A204.1 (cell line): ENCODE measurements at regions not wholly inside any gene's neighbourhood (a gene's known extent, or its start where the extent isn't known, plus 50 kb on each side); places are given as distances from the start of the nearest gene placed in this dataset.
A peak's percentile ranks its signal among the peaks of the same experiment; 100 is the strongest.

Experiments
- FAIRE-seq: peaks from 2 replicates; lab custom pipeline; 2012; peaks lifted over from hg19 to GRCh38; lab: Jason Lieb, UNC

DNA sequence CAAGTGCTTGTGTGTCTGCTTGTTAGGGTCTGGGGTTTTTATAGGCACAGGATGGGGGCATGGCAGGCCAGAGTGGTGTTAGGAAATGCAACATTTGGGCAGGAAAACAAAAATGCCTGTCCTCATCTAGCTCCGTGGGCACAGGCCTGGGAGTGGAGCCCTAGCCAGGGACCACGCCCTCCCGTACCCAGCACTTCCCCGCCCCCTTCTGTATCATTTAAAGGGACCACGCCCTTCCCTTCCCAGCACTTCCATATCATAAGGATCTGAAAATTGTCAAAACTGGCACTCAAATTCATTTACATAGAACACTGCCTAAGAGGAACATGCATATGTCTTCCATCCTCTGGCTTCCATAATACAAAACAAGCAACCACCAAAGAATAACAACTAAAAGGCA is 185.8 kb downstream of the B3GLCT start:
- no peak for FAIRE-seq

DNA sequence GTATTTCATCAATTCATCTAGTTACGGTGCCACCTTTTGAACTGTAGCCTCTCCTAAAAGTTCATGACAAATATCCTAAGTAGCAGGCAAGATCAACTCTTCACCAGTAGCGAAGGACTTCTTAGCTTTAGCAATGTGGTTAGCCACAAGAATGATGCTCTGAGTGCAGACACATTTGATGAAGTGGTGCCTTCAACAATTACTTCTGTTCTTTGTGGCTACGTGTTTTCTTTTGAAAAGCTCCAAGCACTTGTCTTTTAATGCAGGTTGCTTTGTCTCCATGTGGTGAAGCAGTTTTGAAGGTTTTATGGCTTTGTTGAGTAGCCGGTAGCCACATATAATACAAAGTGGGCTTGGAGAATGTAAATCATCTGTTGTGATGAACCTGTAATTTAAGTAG is 194.7 kb downstream of the B3GLCT start:
- FAIRE-seq = no peak

DNA sequence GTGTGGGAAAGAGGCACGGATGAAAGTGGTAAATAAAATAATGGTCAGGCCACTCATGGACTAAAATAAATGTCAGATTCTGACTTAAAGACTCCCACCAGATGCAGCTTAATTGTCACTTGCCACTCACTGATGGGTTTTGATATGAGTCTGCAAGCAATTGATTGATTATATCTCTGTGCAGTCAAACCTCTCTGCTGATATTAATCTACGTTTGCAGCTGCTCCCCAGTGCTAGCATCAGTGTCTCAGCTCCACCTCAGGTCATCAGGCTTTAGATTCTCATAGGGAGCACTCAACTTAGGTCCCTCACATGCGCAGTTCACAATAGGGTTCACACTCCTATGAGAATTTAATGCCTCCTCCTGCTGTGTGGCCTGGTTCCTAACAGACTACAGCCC is 195.3 kb downstream of the B3GLCT start:
- FAIRE-seq = no peak

DNA sequence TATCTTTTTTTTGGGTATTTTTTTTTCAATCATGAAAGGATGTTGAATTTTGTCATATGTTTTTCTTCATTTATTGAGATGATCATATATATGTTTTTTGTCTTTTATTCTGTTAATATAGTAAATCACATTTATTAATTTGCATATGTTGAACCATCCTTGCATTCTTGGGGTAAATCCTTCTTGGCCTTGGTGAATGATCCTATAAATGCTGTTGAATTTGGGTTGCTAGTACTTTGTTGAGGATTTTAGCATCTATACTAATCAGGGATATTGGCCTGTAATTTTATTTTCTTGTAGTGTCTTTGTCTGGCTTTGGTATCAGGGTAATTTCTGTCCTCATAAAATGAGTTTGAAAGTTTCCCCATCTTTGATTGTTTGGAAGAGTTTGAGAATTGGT is 199.9 kb downstream of the B3GLCT start:
- no peak for FAIRE-seq

DNA sequence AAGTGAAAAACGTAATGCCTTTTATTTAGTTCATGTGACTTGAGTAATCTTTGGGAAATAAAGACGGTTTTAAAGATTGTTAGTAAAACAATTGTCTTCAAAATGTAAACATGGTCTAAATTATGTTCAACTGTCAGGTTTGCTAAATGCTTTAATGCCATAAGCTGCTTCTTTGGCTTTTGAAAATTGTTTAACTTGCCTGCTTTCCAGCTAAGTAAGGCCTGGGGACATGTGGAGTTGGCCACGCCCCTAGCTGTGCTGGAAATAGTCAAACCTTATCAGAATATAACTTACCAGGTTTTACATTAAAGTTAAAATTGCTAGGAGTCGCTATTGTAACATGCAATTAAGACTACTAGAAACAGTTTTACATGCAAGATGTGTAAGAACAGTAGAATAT is 203.9 kb downstream of the B3GLCT start:
- peak; percentile 34 for FAIRE-seq

DNA sequence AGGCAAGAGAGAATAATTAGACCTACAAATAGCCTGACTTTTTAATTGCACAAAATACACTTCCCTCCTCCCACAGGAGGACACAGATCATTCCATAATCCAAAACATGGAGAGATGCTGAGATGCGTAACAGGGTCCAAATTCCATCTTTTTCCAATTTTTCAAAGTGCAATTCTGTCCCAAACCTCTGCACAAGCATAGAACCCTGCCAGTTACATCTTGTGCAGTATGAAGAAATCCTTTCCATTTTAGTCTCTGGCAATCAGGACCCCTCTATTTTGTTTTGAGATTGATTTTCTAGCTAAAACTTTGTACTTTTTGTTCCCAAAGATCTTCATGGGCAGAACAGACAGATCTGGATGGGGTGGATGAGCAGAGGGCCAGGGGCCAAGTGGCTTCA is 209.2 kb downstream of the B3GLCT start:
- no peak for FAIRE-seq

DNA sequence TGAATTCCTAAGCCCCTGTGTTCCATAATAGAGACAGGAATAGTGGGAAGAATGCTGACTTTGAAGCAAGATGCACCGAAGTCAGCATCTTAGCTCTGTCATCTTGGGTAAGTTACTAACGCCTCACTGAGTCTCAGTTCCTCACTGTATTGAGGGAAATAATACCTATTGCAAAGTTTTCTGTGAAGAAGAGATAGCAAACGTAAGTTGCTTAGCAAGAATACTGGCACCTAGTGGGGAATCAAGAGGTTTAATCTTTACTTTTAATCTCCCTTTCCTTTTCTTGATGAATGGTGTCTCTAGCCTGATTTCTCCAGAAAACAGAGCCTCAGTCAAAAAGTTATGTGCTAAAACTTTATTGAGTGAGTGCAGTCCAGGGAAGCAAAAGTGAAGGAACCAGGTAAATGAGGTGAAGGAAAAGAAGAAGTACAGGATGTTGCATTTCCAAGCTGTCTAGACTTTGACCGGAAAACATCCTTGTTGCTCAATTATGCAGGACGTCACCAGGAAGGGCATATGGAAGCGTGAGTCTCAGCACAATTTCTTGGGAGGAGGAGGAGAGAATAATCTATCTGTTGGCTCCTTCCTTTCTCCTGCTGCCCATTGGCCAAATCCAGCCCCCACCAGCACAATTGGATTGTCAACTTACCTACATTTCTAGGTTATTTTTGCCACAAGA is 210.0 kb downstream of the B3GLCT start:
- no peak for FAIRE-seq

DNA sequence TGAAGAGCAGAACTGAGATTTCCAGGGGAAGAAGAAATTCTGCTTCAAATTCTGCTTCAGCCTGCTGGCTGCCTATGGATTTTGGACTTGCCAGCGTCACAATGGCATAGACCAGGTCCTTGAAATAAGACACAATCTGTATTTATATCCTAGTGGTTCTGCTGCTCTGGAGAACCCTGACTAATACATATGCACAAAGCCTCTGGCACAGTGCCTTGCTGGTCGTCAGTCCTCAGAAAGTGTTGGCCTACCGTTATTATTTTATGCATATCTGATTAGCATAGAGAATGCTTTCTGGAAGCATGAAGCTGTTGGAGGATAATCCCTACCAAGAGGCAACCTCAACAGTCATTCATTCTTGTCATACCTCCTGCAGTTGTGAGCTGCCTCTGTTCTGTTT is 213.7 kb downstream of the B3GLCT start:
- no peak for FAIRE-seq

DNA sequence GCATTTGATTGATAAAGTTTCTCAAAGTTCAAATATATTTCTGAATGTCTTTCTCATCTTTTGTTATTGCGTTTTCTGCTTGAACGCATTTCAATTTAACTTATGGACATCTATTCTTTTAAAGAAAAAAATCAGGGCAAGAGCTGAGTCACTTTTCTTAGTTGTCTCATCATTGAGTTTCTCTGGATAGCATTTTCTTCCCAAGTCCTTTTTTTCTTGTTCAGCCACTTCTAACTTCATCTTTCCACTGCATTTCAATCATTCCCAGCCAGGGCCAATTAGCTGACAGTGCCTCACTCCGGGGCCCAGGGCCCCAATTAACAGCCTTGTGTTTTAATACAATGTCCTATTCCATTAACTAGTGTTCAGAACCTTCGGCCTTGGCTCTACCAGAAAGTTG is 216.3 kb downstream of the B3GLCT start:
- no peak for FAIRE-seq

DNA sequence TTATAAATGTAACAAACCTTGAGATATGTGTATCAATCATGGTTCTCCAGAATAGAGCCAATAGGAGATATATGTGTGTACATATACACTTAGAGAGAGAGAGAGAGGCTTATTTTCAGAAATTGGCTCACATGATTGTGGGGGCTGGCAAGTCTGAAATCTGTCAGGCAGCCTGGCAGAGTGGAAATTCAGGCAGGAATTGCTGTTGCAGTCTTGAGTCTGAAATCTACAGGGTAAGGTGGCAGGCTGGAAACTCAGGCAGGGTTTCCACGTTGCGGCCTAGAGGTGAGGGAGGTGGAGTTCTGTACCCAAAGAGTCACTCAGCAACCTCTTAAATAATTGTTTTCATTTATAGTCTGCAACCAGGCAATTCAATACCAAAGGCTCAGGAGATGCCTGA is 218.4 kb downstream of the B3GLCT start:
- no peak for FAIRE-seq

DNA sequence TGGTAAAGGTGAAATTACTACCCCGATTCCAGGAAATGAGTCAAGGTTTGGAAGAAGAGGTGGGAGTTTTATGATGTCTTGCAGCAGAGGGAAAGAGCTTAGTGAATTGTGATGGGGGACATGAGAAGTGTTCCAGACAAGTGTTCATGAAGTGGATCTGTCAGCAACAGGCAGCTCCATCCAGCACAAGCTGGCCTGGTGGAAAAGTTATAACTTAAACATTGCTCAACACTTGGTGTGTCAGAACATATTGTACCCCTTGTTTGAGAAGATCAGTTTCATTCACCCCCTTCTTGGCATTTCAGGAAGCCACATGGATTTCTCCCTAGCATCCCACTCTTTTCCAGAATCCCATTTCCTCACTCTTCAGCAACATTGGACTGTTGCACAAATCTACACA is 222.0 kb downstream of the B3GLCT start:
- FAIRE-seq = no peak

DNA sequence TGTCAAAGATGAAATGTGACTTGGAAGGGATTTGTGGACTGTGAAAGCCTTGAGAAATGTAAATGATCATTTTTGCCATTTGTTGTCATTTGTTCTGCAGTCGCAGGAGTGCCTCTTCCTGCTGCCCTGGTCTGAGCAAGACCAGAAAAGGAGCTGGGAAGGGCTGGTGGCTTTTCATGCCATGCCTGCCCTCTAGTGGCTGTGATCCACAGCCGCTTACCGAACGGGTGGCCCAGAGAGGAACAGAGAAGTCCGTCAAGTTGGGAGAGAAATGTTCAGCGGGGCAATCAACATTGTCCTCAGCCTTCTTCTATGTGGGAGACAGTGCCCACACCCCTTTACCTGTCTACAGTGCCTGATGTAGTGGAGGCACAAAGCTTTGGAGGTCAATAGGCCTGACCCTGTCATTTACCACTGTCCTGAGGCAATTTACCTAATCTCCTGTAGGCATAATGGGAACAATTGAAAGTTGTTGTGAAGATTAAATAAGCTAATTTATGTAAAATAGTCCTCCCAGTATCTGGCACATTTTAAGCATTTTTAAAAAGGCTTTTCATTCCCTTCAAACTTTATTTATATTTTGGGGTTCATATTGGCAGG is 224.5 kb downstream of the B3GLCT start:
- peak; percentile 76 for FAIRE-seq

DNA sequence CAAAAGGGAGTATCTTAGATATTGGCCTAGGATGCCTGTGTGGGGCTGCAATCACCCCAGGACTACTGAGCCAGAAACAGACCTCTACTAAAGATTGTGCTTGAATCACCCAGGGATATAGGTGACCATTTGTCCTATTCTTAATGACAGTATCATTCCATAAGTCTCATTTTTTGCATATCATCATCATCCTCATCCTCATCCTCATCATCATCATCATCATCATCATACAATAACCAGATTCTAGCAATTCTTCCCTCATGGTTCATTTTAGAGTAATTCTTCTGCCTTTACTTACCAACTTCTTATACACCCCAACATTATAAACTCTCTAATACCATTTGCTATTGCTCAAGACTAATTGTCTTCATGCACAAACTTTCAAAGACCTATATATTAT is 226.6 kb downstream of the B3GLCT start:
- no peak for FAIRE-seq

DNA sequence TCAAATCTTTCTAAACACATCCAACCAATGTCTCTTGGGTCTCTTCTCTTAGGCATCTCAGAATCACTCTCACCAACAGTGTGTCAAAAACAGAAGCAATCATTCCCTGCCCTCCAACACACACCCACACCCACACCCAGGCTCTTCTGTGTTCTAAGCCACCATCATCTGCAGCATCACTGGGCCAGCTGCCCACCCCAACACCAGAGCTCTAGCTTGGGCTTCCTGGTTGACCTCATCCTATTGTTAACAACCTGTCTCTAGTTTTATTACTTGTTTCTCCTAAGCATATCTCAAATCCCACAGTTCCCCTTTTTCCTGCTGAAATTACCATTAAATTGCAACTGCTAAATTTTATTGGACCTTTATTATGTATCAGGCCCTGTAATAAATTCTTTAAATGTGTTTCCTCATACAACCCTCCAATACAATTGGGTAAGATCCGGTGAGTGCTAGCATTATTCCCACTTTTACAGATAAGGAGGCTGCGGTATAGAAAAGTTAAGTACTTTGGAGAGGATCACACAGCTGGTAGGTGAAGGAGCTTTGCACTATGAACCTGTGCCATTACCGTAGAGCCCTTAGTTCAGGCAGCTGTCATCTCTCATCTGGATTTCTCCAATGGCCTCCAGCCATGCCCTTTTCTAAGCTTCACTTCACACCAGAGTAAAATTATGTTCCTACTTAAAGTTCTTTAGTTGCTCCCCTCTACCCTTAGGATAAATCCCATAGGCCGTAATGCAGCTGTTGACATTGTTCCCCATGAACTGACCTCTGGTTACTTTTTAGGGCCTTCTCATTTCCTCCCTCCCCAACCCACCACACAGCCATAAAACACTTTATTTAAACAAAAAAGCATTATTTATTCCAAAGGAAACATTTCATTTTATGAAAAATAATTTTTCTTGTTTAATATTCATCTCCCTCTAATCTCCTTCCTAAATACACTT is 227.7 kb downstream of the B3GLCT start:
- no peak for FAIRE-seq

DNA sequence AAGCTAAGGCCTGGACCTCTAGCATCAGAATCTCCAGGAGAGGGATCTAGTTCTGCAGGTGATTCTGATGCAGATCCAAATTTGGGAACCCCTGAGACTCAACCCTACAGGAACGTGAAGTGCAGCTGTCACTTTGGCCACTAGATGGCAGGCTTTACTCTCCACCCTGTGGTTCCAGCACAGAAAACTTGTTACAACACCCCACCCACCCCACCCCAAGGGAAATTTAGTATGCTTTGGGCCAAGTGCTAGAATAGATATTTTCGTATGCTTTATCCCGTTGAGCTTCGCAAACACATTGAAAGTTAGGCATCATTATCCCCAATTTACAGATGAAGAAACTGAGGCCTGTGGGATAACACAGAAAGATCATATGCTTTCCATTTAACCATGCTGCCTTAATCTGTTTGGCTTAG is 232.0 kb downstream of the B3GLCT start:
- FAIRE-seq = no peak

DNA sequence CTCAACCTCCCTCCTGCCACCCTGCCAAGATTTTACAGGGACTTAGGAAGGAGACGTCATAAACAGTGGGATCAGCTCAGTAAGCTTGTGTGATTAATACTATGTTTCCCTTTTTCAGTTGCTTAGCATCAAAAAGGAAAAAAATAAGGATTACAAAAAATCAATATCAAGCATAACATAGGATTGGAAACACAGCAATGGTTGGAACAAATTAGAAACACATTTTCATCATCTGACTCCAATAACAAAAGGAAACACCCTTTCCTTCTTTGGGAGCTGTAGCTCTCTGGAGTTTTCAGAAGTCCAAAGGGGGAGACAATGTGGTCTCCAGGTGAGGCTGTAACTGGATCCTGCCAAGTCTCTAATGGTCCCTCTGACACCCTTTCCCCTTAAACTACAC is 233.4 kb downstream of the B3GLCT start:
- FAIRE-seq = no peak

DNA sequence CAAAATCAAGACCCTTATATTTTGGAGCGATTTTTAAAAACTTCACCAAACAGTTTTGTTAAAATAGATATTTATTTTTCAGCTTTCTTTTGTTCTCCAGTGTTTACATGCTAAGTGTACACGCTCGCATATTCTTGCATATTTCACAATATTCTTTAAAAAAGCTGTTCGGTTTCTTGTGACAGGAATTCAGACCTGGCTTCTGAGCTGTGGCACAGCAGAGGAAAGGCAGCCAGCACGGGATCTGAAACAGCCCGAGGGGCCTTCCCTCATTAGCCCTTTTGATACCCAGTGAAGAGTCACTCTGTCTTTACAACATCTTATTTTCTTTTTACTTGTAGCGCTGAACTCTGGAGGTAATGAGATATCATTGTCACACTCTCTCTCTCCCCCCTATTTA is 234.0 kb downstream of the B3GLCT start:
- no peak for FAIRE-seq

DNA sequence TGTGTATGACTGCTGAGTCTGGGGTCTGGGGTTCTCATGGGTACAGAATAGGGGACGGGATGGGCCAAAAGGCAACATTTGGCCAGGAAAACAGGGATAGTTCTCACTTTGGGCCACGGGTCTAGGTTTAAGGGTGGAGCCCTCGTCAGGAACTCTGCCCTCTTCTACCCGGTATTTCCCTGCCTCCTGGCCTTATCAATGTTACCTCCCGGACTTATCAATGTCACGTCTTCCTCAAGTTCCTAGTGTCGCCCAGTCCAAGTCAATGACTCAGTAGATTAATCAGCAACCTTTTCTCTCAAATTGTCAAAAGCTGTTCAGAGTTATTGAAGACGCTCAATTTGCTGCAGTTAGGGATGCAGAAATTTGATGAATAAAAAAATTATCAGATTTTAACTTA is 234.8 kb downstream of the B3GLCT start:
- FAIRE-seq = no peak

DNA sequence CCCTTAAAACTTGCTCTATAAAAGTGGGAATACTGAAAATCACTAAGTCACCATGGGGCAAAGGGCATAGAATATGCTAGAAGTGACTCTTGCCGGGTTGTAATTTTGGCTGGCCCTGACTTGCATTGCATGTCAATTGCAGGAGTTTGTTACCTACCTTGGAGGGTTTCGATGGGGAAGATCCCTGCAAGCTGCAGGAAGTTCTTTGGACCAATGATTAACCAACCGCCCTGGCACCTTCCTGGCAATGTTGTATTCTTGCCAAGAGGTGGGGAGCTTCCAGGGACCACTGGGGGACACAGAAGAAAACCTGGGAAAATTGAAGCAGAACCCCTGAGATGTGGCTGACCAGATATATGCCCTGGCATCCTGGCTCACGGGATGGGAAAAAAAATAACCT is 235.8 kb downstream of the B3GLCT start:
- FAIRE-seq = no peak

DNA sequence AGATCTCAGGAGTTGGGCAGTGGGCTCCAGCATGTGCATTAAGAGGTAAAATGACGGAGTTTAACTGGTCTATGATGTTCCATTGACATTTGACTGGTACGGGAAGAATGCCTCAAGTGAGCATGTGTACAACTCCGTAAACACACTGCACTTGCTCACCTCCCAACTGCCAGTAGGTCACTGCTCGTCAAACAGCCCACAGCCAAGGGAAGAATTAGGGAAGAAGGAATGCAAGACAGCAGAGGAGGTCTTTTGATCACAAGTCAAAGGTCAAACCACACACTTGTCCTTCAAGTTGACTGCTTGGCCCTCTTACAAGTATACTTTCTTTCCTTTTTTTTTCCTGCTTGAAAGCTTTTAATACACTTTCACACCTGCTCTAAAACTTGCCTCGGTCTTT is 236.7 kb downstream of the B3GLCT start:
- FAIRE-seq = no peak

DNA sequence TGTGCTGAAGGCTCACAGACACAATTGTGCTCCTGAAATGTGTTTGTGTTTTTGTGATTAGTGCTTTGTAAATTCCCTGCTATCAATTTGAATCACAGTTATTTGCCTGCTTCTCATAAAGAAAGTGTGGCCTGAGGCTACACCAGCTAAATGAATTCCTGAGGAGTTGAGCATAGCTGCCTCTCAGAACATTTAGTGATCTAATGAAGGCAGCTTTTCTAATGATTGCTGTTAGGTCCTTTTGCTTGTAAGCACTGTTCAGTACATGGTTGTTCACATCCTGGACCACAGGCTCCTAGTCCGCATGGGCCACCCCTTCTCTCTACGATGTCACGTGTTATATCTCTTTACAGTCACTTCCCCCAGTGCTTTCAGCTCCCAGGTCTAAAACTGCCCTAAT is 238.2 kb downstream of the B3GLCT start:
- FAIRE-seq = no peak

DNA sequence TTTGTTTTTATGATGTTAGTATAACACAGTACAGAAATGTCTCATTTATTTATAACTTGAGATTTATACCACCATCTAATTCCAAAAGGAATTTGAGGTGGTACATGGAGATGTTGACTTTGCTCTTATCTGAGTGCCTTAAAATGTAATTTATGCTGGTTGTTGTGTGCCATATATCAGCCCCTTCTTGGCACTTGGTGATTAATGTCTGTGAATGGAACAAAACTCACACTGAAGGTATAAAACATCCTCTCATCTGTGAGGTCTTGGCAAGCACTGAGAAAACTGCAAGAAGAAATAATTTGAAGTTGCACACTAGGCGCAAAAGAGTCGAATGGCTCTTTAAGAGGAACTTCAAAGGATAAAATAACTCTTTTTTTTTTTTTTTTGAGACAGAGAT is 240.4 kb downstream of the B3GLCT start:
- no peak for FAIRE-seq

DNA sequence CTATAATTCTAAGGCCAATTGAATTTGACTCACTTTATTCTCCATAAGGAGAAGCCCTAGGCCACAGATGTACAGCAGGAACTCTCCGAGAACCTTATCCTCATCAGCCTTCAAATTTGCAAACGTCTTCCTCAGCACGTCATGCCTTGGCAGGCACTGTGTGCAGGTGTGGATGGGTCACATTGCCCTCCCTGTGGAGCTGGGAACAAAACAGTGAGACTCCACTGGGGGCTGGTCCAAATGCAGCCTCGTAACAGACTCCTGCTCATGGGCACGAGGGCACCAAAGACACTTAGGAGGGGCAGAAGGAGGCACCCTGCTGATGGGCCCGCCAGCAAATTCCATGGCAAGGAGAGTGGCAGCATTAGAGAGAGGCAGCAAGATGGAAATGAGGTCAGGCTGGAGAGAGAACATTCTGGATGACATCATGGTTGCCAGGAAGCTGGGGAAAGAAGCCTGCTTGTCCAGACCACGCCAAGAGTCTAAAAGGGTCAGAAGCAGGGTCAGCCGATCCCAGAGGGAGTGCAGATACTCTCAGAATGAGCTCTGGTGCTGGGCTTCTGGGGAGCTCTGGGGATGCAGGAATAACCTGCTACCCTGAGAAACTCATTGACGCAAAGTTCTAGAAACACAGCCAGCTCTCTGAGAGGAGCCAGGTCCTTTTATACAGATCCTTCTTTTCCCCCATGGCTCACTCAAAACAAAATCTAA is 242.2 kb downstream of the B3GLCT start:
- no peak for FAIRE-seq
